ENCODE measurements at regions not wholly inside any gene's neighbourhood (a gene's known extent, or its start where the extent isn't known, plus 50 kb on each side); places are given as distances from the start of the nearest gene placed in this dataset.
"Not testable (repeated sequence)": the region's sequence is repeated elsewhere in the genome, so short reads cannot be mapped to it uniquely, and the experiment has no call there.

- H3K4me3 Mint-ChIP-seq (ENCODE audit: low read depth): no peak overlapping the region
- DNase-seq (ENCODE audit: low spot score): no peak
- peaks cover 6% of the 10 kb centered on the region for H3K27me3 Mint-ChIP-seq (ENCODE audit: low read depth)
- intact Hi-C loops (cut with micrococcal nuclease): no loop called here
- no peaks in the 10 kb centered on the region for H3K9me3 Mint-ChIP-seq
- no peaks in the 10 kb centered on the region for H3K4me1 Mint-ChIP-seq (ENCODE audit: low read depth)
- no peak overlapping the region for H3K27ac Mint-ChIP-seq
- no peaks in the 10 kb centered on the region for H3K36me3 Mint-ChIP-seq (ENCODE audit: low read depth)
These were observed 264.6 kb upstream of the RASGEF1B start for GRCh38 chr4:81736324-81736723.

- no peaks in the 10 kb centered on the region for H3K36me3 Mint-ChIP-seq (ENCODE audit: low read depth)
- H3K27me3 Mint-ChIP-seq (ENCODE audit: low read depth): no peaks in the 10 kb centered on the region
- H3K4me3 Mint-ChIP-seq (ENCODE audit: low read depth): no peak overlapping the region
- no peak overlapping the region for H3K27ac Mint-ChIP-seq
- intact Hi-C loops (cut with micrococcal nuclease): no loop called here
- DNase-seq (ENCODE audit: low spot score): no peak
- H3K4me1 Mint-ChIP-seq (ENCODE audit: low read depth): peaks cover 4% of the 10 kb centered on the region
- H3K9me3 Mint-ChIP-seq: no peaks in the 10 kb centered on the region
These were observed 261.3 kb upstream of the RASGEF1B start for GRCh38 chr4:81732980-81733379.

GRCh38 chr4:81724925-81725329 lies 253.2 kb upstream of the RASGEF1B start:
- peaks cover 8% of the 10 kb centered on the region for H3K4me1 Mint-ChIP-seq (ENCODE audit: low read depth)
- H3K36me3 Mint-ChIP-seq (ENCODE audit: low read depth): no peaks in the 10 kb centered on the region
- no peak overlapping the region for H3K4me3 Mint-ChIP-seq (ENCODE audit: low read depth)
- H3K27me3 Mint-ChIP-seq (ENCODE audit: low read depth): peaks cover 8% of the 10 kb centered on the region
- intact Hi-C loops (cut with micrococcal nuclease): loop anchor here (2.0 to 10.0 kb wide), 3 partner anchors 78 to 254 kb away; partner anchors contain the start of gene RASGEF1B
- DNase-seq (ENCODE audit: low spot score): peak; percentile 29
- H3K9me3 Mint-ChIP-seq: no peaks in the 10 kb centered on the region
- no peak overlapping the region for H3K27ac Mint-ChIP-seq

- intact Hi-C loops (cut with micrococcal nuclease): loop anchor here (2.0 to 10.0 kb wide), 2 partner anchors 101 to 253 kb away; partner anchors contain the start of gene RASGEF1B
- Mint-ChIP-seq H3K9me3 (no peaks in the 10 kb centered on the region), H3K27me3 (ENCODE audit: low read depth) (peaks cover 8% of the 10 kb centered on the region), H3K27ac (no peak overlapping the region), H3K4me3 (ENCODE audit: low read depth) (no peak overlapping the region), H3K36me3 (ENCODE audit: low read depth) (no peaks in the 10 kb centered on the region), H3K4me1 (ENCODE audit: low read depth) (peaks cover 6% of the 10 kb centered on the region)
- no peak for DNase-seq (ENCODE audit: low spot score)
These were observed 252.3 kb upstream of the RASGEF1B start for GRCh38 chr4:81723927-81724587.

- no peaks in the 10 kb centered on the region for H3K36me3 Mint-ChIP-seq (ENCODE audit: low read depth)
- no peak overlapping the region for H3K27ac Mint-ChIP-seq
- intact Hi-C loops (cut with micrococcal nuclease): loop anchor here (10.0 kb wide), 1 partner anchor 102 kb away; no protein-coding TSS in a partner anchor
- H3K9me3 Mint-ChIP-seq: no peaks in the 10 kb centered on the region
- peaks cover 8% of the 10 kb centered on the region for H3K27me3 Mint-ChIP-seq (ENCODE audit: low read depth)
- H3K4me1 Mint-ChIP-seq (ENCODE audit: low read depth): peaks cover 6% of the 10 kb centered on the region
- DNase-seq (ENCODE audit: low spot score): no peak
- no peak overlapping the region for H3K4me3 Mint-ChIP-seq (ENCODE audit: low read depth)
These were observed 251.5 kb upstream of the RASGEF1B start for GRCh38 chr4:81723019-81723884.

GRCh38 chr4:81722290-81722851 lies 250.7 kb upstream of the RASGEF1B start:
- H3K36me3 Mint-ChIP-seq (ENCODE audit: low read depth): no peaks in the 10 kb centered on the region
- peaks cover 11% of the 10 kb centered on the region for H3K27me3 Mint-ChIP-seq (ENCODE audit: low read depth)
- no peak overlapping the region for H3K4me3 Mint-ChIP-seq (ENCODE audit: low read depth)
- peaks cover 6% of the 10 kb centered on the region for H3K4me1 Mint-ChIP-seq (ENCODE audit: low read depth)
- no peak overlapping the region for H3K27ac Mint-ChIP-seq
- DNase-seq (ENCODE audit: low spot score): no peak
- H3K9me3 Mint-ChIP-seq: no peaks in the 10 kb centered on the region
- intact Hi-C loops (cut with micrococcal nuclease): loop anchor here (10.0 kb wide), 1 partner anchor 102 kb away; no protein-coding TSS in a partner anchor

- Mint-ChIP-seq H3K27me3 (ENCODE audit: low read depth) (peaks cover 8% of the 10 kb centered on the region), H3K4me1 (ENCODE audit: low read depth) (no peaks in the 10 kb centered on the region), H3K36me3 (ENCODE audit: low read depth) (no peaks in the 10 kb centered on the region), H3K27ac (no peak overlapping the region), H3K4me3 (ENCODE audit: low read depth) (no peak overlapping the region), H3K9me3 (no peaks in the 10 kb centered on the region)
- no peak for DNase-seq (ENCODE audit: low spot score)
- intact Hi-C loops (cut with micrococcal nuclease): no loop called here
These were observed 244.1 kb upstream of the RASGEF1B start for GRCh38 chr4:81715757-81716156.

GRCh38 chr4:81715357-81715756 lies 243.7 kb upstream of the RASGEF1B start:
- intact Hi-C loops (cut with micrococcal nuclease); H3K4me1 Mint-ChIP-seq (ENCODE audit: low read depth); H3K27ac Mint-ChIP-seq; H3K4me3 Mint-ChIP-seq (ENCODE audit: low read depth); H3K27me3 Mint-ChIP-seq (ENCODE audit: low read depth); H3K36me3 Mint-ChIP-seq (ENCODE audit: low read depth); H3K9me3 Mint-ChIP-seq; DNase-seq (ENCODE audit: low spot score): not testable (repeated sequence)

- no peak for DNase-seq (ENCODE audit: low spot score)
- Mint-ChIP-seq H3K4me3 (ENCODE audit: low read depth) (no peak overlapping the region), H3K27ac (no peak overlapping the region), H3K4me1 (ENCODE audit: low read depth) (no peaks in the 10 kb centered on the region), H3K27me3 (ENCODE audit: low read depth) (peaks cover 8% of the 10 kb centered on the region), H3K9me3 (no peaks in the 10 kb centered on the region), H3K36me3 (ENCODE audit: low read depth) (no peaks in the 10 kb centered on the region)
- intact Hi-C loops (cut with micrococcal nuclease): no loop called here
These were observed 242.6 kb upstream of the RASGEF1B start for GRCh38 chr4:81714291-81714690.

- Mint-ChIP-seq H3K27me3 (ENCODE audit: low read depth) (peaks cover 2% of the 10 kb centered on the region), H3K9me3 (no peaks in the 10 kb centered on the region), H3K4me3 (ENCODE audit: low read depth) (no peak overlapping the region), H3K27ac (no peak overlapping the region), H3K4me1 (ENCODE audit: low read depth) (peaks cover 5% of the 10 kb centered on the region), H3K36me3 (ENCODE audit: low read depth) (no peaks in the 10 kb centered on the region)
- intact Hi-C loops (cut with micrococcal nuclease): no loop called here
- DNase-seq (ENCODE audit: low spot score): no peak
These were observed 241.0 kb upstream of the RASGEF1B start for GRCh38 chr4:81712714-81713113.

- Mint-ChIP-seq H3K9me3 (no peaks in the 10 kb centered on the region), H3K4me3 (ENCODE audit: low read depth) (no peak overlapping the region), H3K4me1 (ENCODE audit: low read depth) (peaks cover 7% of the 10 kb centered on the region), H3K36me3 (ENCODE audit: low read depth) (no peaks in the 10 kb centered on the region), H3K27me3 (ENCODE audit: low read depth) (no peaks in the 10 kb centered on the region), H3K27ac (no peak overlapping the region)
- intact Hi-C loops (cut with micrococcal nuclease): no loop called here
- DNase-seq (ENCODE audit: low spot score): no peak
These were observed 232.8 kb upstream of the RASGEF1B start for GRCh38 chr4:81704461-81704860.

GRCh38 chr4:81700189-81700588 lies 228.5 kb upstream of the RASGEF1B start:
- Mint-ChIP-seq H3K9me3 (no peaks in the 10 kb centered on the region), H3K27me3 (ENCODE audit: low read depth) (no peaks in the 10 kb centered on the region), H3K36me3 (ENCODE audit: low read depth) (no peaks in the 10 kb centered on the region), H3K4me1 (ENCODE audit: low read depth) (no peaks in the 10 kb centered on the region), H3K4me3 (ENCODE audit: low read depth) (no peak overlapping the region), H3K27ac (no peak overlapping the region)
- DNase-seq (ENCODE audit: low spot score): no peak
- intact Hi-C loops (cut with micrococcal nuclease): no loop called here

All from activated T-helper 2 cell treated with anti-CD3 and anti-CD28 coated beads, Interferon-gamma antibody, Interleukin-2, Interleukin-4, amounts not matched to agents 10 μg/mL and 5 μg/mL and 100 μg/mL, durations not matched to agents 14 hours and 24 hours and 36 hours (primary cell).